DMS 273 (cell line): ENCODE measurements at regions not wholly inside any gene's neighbourhood (a gene's known extent, or its start where the extent isn't known, plus 50 kb on each side); places are given as distances from the start of the nearest gene placed in this dataset.
"Not testable (repeated sequence)": the region's sequence is repeated elsewhere in the genome, so short reads cannot be mapped to it uniquely, and the experiment has no call there.

ENCODE experiments used
- DNase-seq: peaks from one replicate; lab custom pipeline; 2025; ENCODE audit not compliant: unreplicated experiment; lab: John Stamatoyannopoulos, UW

- no peak for DNase-seq
Measured at GRCh38 chr2:239806276-239806675, 218.9 kb downstream of the NDUFA10 start.

GRCh38 chr2:239805414-239805813 lies 219.7 kb downstream of the NDUFA10 start:
- no peak for DNase-seq

- no peak for DNase-seq
Measured at GRCh38 chr2:239805043-239805329, 220.2 kb downstream of the NDUFA10 start.

DNA sequence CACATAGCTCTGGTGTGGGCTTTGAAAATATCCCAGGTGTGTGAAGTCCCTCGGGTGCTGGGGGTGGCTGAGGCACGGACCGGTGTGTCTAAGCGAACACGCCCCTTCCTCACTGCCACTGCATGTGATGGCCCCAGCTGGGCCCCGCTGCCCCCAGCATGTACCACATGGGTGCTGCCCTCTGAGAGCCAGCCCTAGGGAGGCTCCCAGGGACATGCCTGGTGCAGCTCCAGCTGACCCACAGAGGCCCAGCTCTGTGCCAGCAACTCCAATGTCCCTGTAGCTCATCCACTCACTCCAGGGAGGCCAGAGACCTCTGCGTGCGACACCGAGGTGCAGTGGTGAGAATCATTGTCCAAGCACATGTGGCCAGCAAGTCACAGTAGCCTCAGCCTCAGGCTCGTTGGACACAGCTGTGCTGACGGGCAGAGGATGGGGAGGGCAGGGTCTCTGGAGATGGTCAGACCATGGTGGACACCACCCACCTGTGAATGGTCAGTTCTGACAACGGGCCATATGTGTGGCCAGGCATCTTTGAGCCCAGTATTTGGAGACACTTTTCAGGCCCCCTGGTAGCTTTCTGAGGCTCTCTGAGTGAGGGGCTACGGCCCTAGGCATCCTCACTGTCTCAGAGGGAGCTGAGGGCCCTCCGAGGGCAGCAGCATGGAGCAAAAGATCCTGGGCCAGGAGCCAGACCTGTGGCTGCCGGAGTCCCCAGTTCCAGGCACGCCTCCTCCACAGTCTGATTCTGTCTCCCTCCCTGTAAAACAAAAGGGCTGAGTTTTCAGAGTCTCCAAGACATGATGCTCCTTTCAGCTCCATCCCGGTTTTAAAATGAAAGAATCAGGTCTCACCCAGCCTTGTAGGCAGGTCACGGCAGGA lies 220.7 kb downstream of the NDUFA10 start:
- no peak for DNase-seq

- DNase-seq = no peak
Measured at GRCh38 chr2:239803766-239804115, 221.4 kb downstream of the NDUFA10 start.

DNA sequence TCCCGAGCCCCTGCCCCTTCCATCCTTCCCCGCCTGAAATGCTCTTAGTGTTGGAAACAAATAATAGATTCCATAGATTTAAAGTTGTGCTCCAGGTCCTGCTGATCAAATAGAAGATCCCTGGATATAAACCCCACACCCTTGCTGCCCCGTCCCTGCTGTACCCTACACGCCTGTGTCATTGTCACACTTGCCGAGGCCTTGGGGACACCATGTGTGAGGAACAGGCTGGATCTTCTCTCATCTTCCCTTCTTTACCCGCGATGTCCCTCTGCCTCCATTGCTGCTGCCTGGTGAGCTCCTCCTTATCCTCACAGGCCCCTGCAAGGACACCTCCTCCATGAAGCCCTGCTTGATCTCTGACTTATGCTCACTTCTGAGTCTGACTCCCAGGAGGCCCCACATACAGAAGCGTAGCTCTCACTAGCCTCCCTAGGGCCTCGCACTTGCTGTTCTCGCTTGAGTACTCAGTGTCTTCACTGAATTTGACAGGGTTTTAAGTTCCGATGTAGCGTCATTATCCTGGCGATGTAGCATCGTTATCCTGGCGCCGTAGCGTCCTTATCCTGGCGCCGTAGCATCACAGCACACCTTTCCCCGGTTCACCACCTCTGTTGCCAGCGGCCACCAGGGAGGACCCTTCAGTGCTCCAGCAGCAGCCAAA lies 221.9 kb downstream of the NDUFA10 start:
- no peak for DNase-seq

- no peak for DNase-seq
Measured at GRCh38 chr2:239802185-239802649, 222.9 kb downstream of the NDUFA10 start.

DNA sequence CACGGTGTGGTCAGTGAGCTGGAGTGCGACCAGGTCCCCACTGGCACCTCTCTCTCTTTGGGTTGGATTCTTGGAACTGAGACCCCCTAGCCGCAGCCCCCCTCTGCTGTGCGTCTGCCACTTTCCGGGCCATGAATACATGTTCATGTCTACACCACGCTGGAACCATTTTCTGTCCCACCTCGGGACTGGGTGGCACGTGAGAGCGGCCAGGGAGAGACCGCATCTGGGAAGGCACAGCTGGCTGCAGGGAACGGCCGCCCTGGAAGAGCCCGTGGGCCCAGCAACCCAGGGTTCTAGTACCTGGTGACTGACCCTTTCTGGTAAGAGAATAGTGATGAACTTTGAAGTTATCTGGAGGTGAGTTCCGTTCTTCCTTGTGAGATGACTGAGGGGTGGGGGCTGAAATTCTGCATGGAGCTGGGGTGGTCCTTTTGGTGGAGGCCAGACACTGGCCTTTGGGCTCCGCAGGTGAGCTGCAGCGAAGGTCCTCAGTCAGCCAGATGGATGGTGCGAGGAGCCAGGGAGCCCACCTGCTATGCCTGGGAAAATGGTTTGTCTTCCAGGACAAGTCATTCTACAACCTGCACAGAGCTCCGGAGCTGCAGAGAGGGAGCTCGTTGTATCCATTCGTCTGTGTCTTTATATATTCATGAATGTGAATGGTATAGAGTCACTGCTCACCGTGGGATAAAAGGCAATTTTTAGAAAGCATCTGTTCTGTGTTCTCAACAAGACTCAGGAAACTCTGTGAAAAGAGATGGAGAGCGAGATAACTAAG lies 223.5 kb downstream of the NDUFA10 start:
- no peak for DNase-seq

- DNase-seq = no peak
Measured at GRCh38 chr2:239800785-239801386, 224.3 kb downstream of the NDUFA10 start.

DNA sequence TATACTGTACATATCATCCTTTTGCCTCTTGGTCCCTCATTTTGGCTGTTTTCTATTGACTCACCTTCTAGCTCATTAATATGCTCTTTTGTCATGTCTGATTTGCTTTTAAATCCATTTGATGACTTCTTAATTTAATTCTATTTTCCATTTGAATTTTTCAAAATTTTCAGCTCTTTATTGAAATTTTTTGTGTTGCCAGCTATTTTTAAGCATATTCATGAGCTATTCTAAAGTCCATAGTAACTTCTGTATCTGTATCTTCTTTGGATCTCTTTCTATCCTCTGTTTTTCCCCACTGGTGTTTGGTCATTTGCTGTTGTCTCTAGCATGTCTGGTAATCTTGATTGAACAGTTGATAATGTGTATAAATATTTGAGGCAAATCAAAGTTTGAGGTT lies 227.8 kb downstream of the NDUFA10 start:
- DNase-seq = no peak

GRCh38 chr2:239795761-239796160 lies 229.4 kb downstream of the NDUFA10 start:
- DNase-seq = not testable (repeated sequence)

GRCh38 chr2:239793836-239794235 lies 231.3 kb downstream of the NDUFA10 start:
- no peak for DNase-seq

- no peak for DNase-seq
Measured at GRCh38 chr2:239793086-239793485, 232.1 kb downstream of the NDUFA10 start.

DNA sequence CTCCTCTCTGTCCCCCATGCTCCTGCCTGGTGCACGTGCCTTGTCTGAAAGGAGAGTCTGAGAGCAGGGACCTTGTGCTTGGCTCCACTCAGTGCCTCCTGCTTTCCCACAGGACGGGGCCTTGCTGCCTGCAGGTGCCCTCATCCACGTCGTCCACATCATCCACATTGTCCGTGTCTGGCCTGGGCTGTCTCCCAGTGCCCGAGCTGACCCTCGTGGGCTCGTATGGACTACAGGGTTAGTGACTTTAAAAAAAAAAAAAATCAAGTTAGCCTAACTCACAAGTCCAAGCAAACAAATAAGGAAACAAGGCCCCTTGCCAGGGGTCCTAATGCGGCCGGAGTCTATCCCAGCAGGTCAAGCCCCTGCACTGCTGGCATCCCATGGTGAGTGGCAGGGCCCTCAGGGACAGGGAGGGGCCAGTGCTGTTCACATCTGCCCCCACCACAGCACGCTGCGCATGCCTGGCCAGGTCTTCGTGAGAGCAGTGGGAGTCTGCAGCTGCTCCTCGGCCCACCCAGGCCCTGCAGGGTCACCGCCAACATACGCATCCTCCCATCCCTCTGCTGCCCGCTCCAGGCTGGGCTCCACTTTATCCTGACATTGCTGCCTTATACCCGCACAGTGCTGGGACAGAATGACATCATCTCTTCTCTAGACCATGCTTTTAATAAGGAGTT lies 232.6 kb downstream of the NDUFA10 start:
- no peak for DNase-seq

DNA sequence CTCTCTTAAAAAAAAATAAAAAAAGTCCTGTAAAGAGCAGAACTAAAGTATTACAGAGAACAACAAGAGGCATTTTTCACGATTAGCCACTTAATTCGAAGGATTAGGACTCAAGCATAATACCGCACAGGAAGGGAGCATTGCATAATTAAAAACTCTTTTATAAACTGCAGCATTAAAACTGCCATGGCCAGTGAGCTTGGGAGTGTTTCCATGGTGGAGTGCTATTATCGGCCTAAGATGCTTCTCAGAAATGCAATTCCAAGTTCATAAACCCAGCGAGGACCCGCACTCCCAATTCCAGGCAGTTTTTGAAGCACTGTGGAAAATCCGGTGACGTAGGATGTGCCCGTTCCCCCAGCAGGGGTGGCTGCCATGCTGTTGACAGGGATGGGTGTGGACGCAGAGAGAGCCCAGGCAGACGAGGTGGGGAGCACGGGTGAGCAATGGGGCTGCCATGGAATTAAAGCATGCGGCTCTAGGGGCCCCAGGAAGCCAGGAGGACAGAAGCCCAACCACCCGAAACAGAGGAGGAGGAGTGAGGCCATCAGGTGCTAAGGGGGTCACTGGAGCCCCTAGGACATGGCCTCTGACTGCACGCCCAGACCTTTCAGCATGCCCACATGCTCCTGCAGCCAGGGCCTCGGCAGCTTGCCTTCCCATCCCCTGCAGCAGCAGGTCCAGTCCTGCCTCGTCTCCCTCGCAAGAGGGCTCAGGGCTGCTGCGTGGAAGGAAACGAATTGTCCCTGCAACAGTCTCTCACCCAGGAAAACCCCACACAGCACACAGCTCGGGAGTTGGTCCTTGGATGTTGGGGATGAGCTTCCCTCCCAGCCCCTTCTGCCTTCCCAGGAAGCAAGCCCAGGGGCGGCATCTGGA lies 233.4 kb downstream of the NDUFA10 start:
- DNase-seq = no peak

DNA sequence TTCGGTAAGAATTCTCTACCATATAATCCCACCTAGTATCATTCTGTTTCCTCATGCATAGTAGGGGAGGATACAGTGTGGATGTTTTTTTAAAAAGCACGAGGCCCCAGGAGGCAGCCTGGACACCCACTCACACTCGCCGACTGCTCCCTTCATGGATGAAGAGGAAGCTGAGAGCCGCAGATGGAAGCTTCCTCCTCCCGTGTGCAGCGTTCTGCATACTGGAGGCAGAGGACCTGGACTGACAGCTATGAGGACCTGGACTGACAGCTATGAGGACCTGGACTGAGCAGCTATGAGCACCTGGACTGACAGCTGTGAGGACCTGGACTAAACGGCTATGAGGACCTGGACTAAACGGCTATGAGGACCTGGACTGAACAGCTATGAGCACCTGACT lies 234.4 kb downstream of the NDUFA10 start:
- DNase-seq = no peak

DNA sequence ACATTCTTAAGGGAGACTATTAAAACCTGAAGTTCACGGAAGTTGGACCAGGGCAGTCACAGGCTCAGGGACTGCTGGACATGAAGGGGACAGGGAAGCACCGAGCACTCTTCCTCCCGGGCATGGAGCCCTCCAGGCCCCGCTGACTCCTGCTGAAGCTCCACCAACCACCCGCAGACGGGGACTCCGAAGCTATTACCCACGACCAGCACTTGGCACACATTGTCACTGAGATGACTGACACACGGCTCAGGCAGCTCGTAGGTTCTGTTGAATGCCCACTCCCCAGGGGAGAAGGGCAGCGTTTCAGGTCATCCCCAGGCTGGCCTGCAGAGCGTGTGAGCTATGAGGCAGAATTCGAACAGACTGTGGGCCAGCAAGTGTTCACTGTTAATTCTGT lies 234.8 kb downstream of the NDUFA10 start:
- DNase-seq = no peak

DNA sequence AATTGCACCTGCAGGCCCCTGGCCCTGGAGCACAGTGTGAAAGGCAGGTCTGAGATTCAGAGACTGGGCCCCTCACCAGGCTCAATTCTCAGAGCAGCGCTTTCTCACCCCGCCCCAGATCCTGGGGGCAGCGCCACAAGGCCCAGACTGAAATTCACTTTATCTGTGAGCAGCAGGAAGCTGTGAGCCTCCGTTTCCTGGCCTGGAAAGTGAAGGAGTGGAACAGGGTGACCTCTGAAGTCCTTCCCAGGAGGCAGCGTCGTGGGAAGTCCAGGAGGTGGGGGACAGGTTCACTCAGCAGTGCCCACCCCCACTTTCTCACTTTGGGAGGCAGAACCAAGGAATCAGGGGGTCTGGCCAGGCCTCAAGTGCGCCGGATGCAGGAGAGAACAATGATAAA lies 235.4 kb downstream of the NDUFA10 start:
- no peak for DNase-seq

DNA sequence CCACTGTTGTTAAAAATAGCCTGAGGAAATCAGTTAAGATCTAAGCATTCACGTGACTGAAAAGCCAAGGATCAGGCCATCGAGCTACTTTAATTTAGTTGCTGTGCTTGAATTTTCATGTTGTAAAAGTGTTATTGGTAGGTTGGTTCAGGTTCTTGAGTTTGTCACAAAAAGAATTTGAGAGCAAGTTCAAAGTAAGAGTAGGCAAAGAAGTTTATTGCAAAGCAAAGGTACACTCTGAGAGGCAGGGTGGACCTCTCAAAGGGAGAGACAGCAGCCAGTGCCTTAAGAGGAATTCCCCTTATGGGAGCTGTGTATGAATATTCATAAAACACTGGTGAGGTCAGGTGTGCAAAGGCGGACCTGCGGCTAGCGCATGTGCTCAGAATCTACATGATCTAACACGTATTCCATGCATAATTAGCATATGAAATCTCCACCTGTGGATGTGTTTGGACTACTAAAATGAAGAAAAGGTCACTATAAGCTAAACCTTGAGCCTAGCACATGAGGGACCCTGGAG lies 236.5 kb downstream of the NDUFA10 start:
- DNase-seq = no peak
